ENCODE measurements at regions not wholly inside any gene's neighbourhood (a gene's known extent, or its start where the extent isn't known, plus 50 kb on each side); places are given as distances from the start of the nearest gene placed in this dataset.

- H3K36me3 ChIP-seq (ENCODE audit: control insufficient read depth in 4 of 4, insufficient read depth in 4 of 4, low read length in 3 of 4) = no peaks in the 10 kb centered on the region
- DNase-seq = peak; percentile 48 to 70 (median 63)
- no peaks in the 10 kb centered on the region for H3K27me3 ChIP-seq (replicated peaks in 2 of 5; ENCODE audit: control insufficient read depth in 4 of 5, insufficient read depth in 5 of 5, low read length in 4 of 5)
- POLR2A ChIA-PET = no interaction called here
- H3K9me3 ChIP-seq (ENCODE audit: control extremely low read depth in 1 of 5, control insufficient read depth in 4 of 5, insufficient read depth in 2 of 5, low read depth in 1 of 5, low read length in 4 of 5) = no peaks in the 10 kb centered on the region
- CTCF ChIA-PET = interaction anchor here (0.7 to 2.1 kb wide), 7 partner anchors 13 to 1508 kb away, joined by 3 to 10 read pairs (median 3); no protein-coding TSS in a partner anchor
- no peak overlapping the region for H3K4me3 ChIP-seq (ENCODE audit: control insufficient read depth in 1 of 7, extremely low read depth in 1 of 7, insufficient read depth in 4 of 7, low read depth in 2 of 7, low read length in 6 of 7)
- peaks cover 0 to 9% (median 0%) of the 10 kb centered on the region in 4 experiments for H3K4me1 ChIP-seq (ENCODE audit: control extremely low read depth in 1 of 4, control insufficient read depth in 4 of 4, insufficient read depth in 4 of 4, low read length in 3 of 4)
- H3K27ac ChIP-seq (ENCODE audit: insufficient read depth in 1 of 2, low read depth in 1 of 2, low read length in 2 of 2, poor library complexity in 1 of 2, severe bottlenecking in 2 of 2) = no peak overlapping the region
- 0% methylated on average over 1 of the region's 2 CpGs for WGBS (ENCODE audit: insufficient coverage)
Observed at GRCh38 chr4:15162465-15163283, 160.4 kb downstream of the CPEB2 start.

DNA sequence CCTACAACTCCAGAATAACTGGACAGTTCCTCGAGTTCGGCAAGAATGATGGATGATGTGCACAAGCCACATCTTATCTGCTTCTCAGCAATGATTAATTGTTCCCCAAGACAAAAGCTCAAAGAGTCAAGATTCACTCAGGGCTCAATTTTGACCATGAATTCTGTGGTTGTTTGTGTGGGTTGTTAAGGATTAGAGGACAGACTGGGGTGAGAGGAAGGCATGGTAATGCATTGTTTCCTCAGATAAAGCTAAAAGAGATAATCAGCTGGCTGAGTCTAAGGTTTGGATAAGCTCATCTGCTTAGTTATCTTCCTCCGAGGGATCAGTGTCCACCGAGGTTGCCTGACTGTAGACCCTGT lies 161.0 kb downstream of the CPEB2 start:
- POLR2A ChIA-PET = no interaction called here
- Histone ChIP-seq H3K27ac (ENCODE audit: insufficient read depth in 1 of 2, low read depth in 1 of 2, low read length in 2 of 2, poor library complexity in 1 of 2, severe bottlenecking in 2 of 2) (no peak overlapping the region), H3K9me3 (ENCODE audit: control extremely low read depth in 1 of 5, control insufficient read depth in 4 of 5, insufficient read depth in 2 of 5, low read depth in 1 of 5, low read length in 4 of 5) (no peaks in the 10 kb centered on the region), H3K4me1 (ENCODE audit: control extremely low read depth in 1 of 4, control insufficient read depth in 4 of 4, insufficient read depth in 4 of 4, low read length in 3 of 4) (peaks cover 0 to 9% (median 0%) of the 10 kb centered on the region in 4 experiments), H3K4me3 (ENCODE audit: control insufficient read depth in 1 of 7, extremely low read depth in 1 of 7, insufficient read depth in 4 of 7, low read depth in 2 of 7, low read length in 6 of 7) (no peak overlapping the region), H3K36me3 (ENCODE audit: control insufficient read depth in 4 of 4, insufficient read depth in 4 of 4, low read length in 3 of 4) (no peaks in the 10 kb centered on the region), H3K27me3 (replicated peaks in 2 of 5; ENCODE audit: control insufficient read depth in 4 of 5, insufficient read depth in 5 of 5, low read length in 4 of 5) (no peaks in the 10 kb centered on the region)
- 100% methylated on average over 2 of the region's 4 CpGs for WGBS (ENCODE audit: insufficient coverage)
- CTCF ChIA-PET = interaction anchor here (0.9 to 2.1 kb wide), 6 partner anchors 23 to 1510 kb away, joined by 3 to 10 read pairs (median 4); no protein-coding TSS in a partner anchor
- no peak for DNase-seq

DNA sequence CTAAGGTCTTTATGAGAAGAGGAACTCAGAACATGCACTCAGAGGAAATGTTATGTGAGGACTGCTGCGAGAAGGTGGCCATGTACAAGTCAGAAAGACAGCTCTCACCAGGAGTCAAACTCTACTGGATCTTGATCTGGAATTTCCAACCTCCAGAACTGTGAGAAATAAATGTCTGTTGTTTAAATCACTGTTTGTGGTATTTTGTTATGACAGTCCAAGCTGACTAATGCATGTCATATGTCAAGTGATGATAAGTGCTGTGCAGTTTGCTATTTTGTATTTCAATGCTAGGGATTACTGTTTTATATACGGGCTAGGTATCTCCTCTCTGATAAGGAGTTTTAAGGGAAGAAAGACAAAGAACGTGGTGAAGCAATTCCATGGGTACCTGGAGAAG lies 162.3 kb downstream of the CPEB2 start:
- Histone ChIP-seq H3K9me3 (ENCODE audit: control extremely low read depth in 1 of 5, control insufficient read depth in 4 of 5, insufficient read depth in 2 of 5, low read depth in 1 of 5, low read length in 4 of 5) (no peaks in the 10 kb centered on the region), H3K4me1 (ENCODE audit: control extremely low read depth in 1 of 4, control insufficient read depth in 4 of 4, insufficient read depth in 4 of 4, low read length in 3 of 4) (no peaks in the 10 kb centered on the region), H3K27ac (ENCODE audit: insufficient read depth in 1 of 2, low read depth in 1 of 2, low read length in 2 of 2, poor library complexity in 1 of 2, severe bottlenecking in 2 of 2) (no peak overlapping the region), H3K4me3 (ENCODE audit: control insufficient read depth in 1 of 7, extremely low read depth in 1 of 7, insufficient read depth in 4 of 7, low read depth in 2 of 7, low read length in 6 of 7) (no peak overlapping the region), H3K36me3 (ENCODE audit: control insufficient read depth in 4 of 4, insufficient read depth in 4 of 4, low read length in 3 of 4) (no peaks in the 10 kb centered on the region), H3K27me3 (replicated peaks in 2 of 5; ENCODE audit: control insufficient read depth in 4 of 5, insufficient read depth in 5 of 5, low read length in 4 of 5) (no peaks in the 10 kb centered on the region)
- ChIA-PET POLR2A (no interaction called here), CTCF (interaction anchor here (1.3 to 2.1 kb wide), 3 partner anchors 155 to 1509 kb away, joined by 3 to 10 read pairs (median 4); no protein-coding TSS in a partner anchor)
- WGBS (ENCODE audit: insufficient coverage) = 89% methylated on average over 2 of the region's 3 CpGs
- no peak for DNase-seq

GRCh38 chr4:15167743-15168142 lies 165.5 kb downstream of the CPEB2 start:
- no CpG with 5 or more reads among the region's 2 CpGs for WGBS (ENCODE audit: insufficient coverage)
- no peak overlapping the region for H3K27ac ChIP-seq (ENCODE audit: insufficient read depth in 1 of 2, low read depth in 1 of 2, low read length in 2 of 2, poor library complexity in 1 of 2, severe bottlenecking in 2 of 2)
- DNase-seq = no peak
- no peaks in the 10 kb centered on the region for H3K36me3 ChIP-seq (ENCODE audit: control insufficient read depth in 4 of 4, insufficient read depth in 4 of 4, low read length in 3 of 4)
- CTCF ChIA-PET = no interaction called here
- POLR2A ChIA-PET = no interaction called here
- H3K27me3 ChIP-seq (replicated peaks in 2 of 5; ENCODE audit: control insufficient read depth in 4 of 5, insufficient read depth in 5 of 5, low read length in 4 of 5) = no peaks in the 10 kb centered on the region
- H3K9me3 ChIP-seq (ENCODE audit: control extremely low read depth in 1 of 5, control insufficient read depth in 4 of 5, insufficient read depth in 2 of 5, low read depth in 1 of 5, low read length in 4 of 5) = peaks cover 2 to 8% (median 4%) of the 10 kb centered on the region in 5 experiments
- no peaks in the 10 kb centered on the region for H3K4me1 ChIP-seq (ENCODE audit: control extremely low read depth in 1 of 4, control insufficient read depth in 4 of 4, insufficient read depth in 4 of 4, low read length in 3 of 4)
- H3K4me3 ChIP-seq (ENCODE audit: control insufficient read depth in 1 of 7, extremely low read depth in 1 of 7, insufficient read depth in 4 of 7, low read depth in 2 of 7, low read length in 6 of 7) = no peak overlapping the region

GRCh38 chr4:15168759-15169158 lies 166.5 kb downstream of the CPEB2 start:
- no peak for DNase-seq
- Histone ChIP-seq H3K4me3 (ENCODE audit: control insufficient read depth in 1 of 7, extremely low read depth in 1 of 7, insufficient read depth in 4 of 7, low read depth in 2 of 7, low read length in 6 of 7) (no peak overlapping the region), H3K4me1 (ENCODE audit: control extremely low read depth in 1 of 4, control insufficient read depth in 4 of 4, insufficient read depth in 4 of 4, low read length in 3 of 4) (no peaks in the 10 kb centered on the region), H3K27ac (ENCODE audit: insufficient read depth in 1 of 2, low read depth in 1 of 2, low read length in 2 of 2, poor library complexity in 1 of 2, severe bottlenecking in 2 of 2) (no peak overlapping the region), H3K9me3 (ENCODE audit: control extremely low read depth in 1 of 5, control insufficient read depth in 4 of 5, insufficient read depth in 2 of 5, low read depth in 1 of 5, low read length in 4 of 5) (peaks cover 2 to 8% (median 4%) of the 10 kb centered on the region in 5 experiments), H3K36me3 (ENCODE audit: control insufficient read depth in 4 of 4, insufficient read depth in 4 of 4, low read length in 3 of 4) (no peaks in the 10 kb centered on the region), H3K27me3 (replicated peaks in 2 of 5; ENCODE audit: control insufficient read depth in 4 of 5, insufficient read depth in 5 of 5, low read length in 4 of 5) (no peaks in the 10 kb centered on the region)
- CTCF ChIA-PET = interaction anchor here (1.0 kb wide), 1 partner anchor 161 kb away, joined by 3 read pairs; no protein-coding TSS in a partner anchor
- POLR2A ChIA-PET = no interaction called here

DNA sequence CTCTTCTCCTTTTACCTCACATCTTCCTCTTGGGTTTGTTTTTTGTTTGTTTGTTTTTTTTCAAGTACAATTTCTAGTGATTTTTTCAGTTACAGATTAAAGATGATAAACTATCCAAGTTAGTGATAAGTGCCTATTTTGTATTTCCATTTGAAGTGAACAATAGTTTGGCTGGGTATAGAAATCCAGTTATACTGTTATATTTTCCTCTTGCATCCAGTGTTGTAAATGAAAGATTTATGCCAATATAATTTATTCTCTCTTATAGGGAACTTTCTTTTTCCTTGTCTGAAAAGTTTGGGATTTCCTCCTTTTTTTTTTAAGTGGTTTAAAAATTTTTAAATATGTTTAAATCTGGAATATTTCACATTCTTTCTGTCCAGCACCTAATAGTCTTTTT lies 169.4 kb downstream of the CPEB2 start:
- no peak for DNase-seq
- H3K4me3 ChIP-seq (ENCODE audit: control insufficient read depth in 1 of 7, extremely low read depth in 1 of 7, insufficient read depth in 4 of 7, low read depth in 2 of 7, low read length in 6 of 7) = no peak overlapping the region
- ChIA-PET POLR2A (no interaction called here), CTCF (interaction anchor here (1.5 kb wide), 1 partner anchor 26 kb away, joined by 3 read pairs; no protein-coding TSS in a partner anchor)
- no peak overlapping the region for H3K27ac ChIP-seq (ENCODE audit: insufficient read depth in 1 of 2, low read depth in 1 of 2, low read length in 2 of 2, poor library complexity in 1 of 2, severe bottlenecking in 2 of 2)
- H3K9me3 ChIP-seq (ENCODE audit: control extremely low read depth in 1 of 5, control insufficient read depth in 4 of 5, insufficient read depth in 2 of 5, low read depth in 1 of 5, low read length in 4 of 5) = peaks cover 2 to 8% (median 4%) of the 10 kb centered on the region in 5 experiments
- no peaks in the 10 kb centered on the region for H3K36me3 ChIP-seq (ENCODE audit: control insufficient read depth in 4 of 4, insufficient read depth in 4 of 4, low read length in 3 of 4)
- H3K27me3 ChIP-seq (replicated peaks in 2 of 5; ENCODE audit: control insufficient read depth in 4 of 5, insufficient read depth in 5 of 5, low read length in 4 of 5) = no peaks in the 10 kb centered on the region
- no peaks in the 10 kb centered on the region for H3K4me1 ChIP-seq (ENCODE audit: control extremely low read depth in 1 of 4, control insufficient read depth in 4 of 4, insufficient read depth in 4 of 4, low read length in 3 of 4)

GRCh38 chr4:15173251-15173650 lies 171.0 kb downstream of the CPEB2 start:
- no peak for DNase-seq
- Histone ChIP-seq H3K4me1 (ENCODE audit: control extremely low read depth in 1 of 4, control insufficient read depth in 4 of 4, insufficient read depth in 4 of 4, low read length in 3 of 4) (no peaks in the 10 kb centered on the region), H3K27ac (ENCODE audit: insufficient read depth in 1 of 2, low read depth in 1 of 2, low read length in 2 of 2, poor library complexity in 1 of 2, severe bottlenecking in 2 of 2) (no peak overlapping the region), H3K36me3 (ENCODE audit: control insufficient read depth in 4 of 4, insufficient read depth in 4 of 4, low read length in 3 of 4) (no peaks in the 10 kb centered on the region), H3K27me3 (replicated peaks in 2 of 5; ENCODE audit: control insufficient read depth in 4 of 5, insufficient read depth in 5 of 5, low read length in 4 of 5) (no peaks in the 10 kb centered on the region), H3K9me3 (ENCODE audit: control extremely low read depth in 1 of 5, control insufficient read depth in 4 of 5, insufficient read depth in 2 of 5, low read depth in 1 of 5, low read length in 4 of 5) (peaks cover 2 to 8% (median 4%) of the 10 kb centered on the region in 5 experiments), H3K4me3 (ENCODE audit: control insufficient read depth in 1 of 7, extremely low read depth in 1 of 7, insufficient read depth in 4 of 7, low read depth in 2 of 7, low read length in 6 of 7) (no peak overlapping the region)
- ChIA-PET POLR2A (interaction anchor here (0.6 kb wide), 1 partner anchor 307 kb away, joined by 3 read pairs; no protein-coding TSS in a partner anchor), CTCF (no interaction called here)
- WGBS (ENCODE audit: insufficient coverage) = 100% methylated on average over 1 of the region's 4 CpGs

Data from common myeloid progenitor, CD34-positive (primary cell).